ENCODE measurements at regions not wholly inside any gene's neighbourhood (a gene's known extent, or its start where the extent isn't known, plus 50 kb on each side); places are given as distances from the start of the nearest gene placed in this dataset.

DNA sequence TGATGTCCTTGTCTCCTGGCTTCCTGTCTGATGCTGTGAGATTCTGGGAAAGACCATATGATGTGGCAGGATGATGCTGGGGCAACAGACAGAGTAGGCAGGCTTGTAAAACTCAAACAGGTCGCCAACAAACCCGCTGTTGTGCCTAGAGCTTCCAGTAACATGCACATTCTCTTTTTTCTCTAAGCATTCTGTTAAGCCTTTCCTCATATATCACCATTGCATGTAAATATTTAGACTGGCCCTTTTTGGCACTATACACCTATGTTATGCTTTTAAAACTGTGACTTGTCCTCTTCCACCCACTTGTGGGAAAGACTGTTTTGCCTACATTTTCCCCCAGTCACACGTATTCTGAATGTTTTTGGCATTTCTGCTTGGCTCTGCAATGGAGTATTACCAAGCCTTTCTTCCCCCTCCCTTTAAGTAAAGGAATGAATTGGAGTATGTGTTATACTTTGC is 250.4 kb upstream of the TANK start:
- Histone ChIP-seq H3K4me2 (replicated peaks; ENCODE audit: extremely low read depth, low read length, poor library complexity, severe bottlenecking) (no peak overlapping the region), H3K79me2 (ENCODE audit: insufficient read depth, low read length) (no peaks in the 10 kb centered on the region), H3K4me3 (replicated peaks in 1 of 3; ENCODE audit: low read depth in 2 of 3, low read length in 3 of 3) (no peak overlapping the region), H2AFZ (ENCODE audit: insufficient read depth, low read depth, low read length, poor library complexity, severe bottlenecking) (no peak overlapping the region), H3K36me3 (replicated peaks in 1 of 2; ENCODE audit: control insufficient read depth in 1 of 2, insufficient read depth in 2 of 2, low read length in 2 of 2) (no peaks in the 10 kb centered on the region), H4K20me1 (ENCODE audit: insufficient read depth, low read length) (no peaks in the 10 kb centered on the region), H3K27ac (ENCODE audit: low read depth in 1 of 2, low read length in 2 of 2) (no peak overlapping the region), H3K4me1 (ENCODE audit: control insufficient read depth in 1 of 2, insufficient read depth in 2 of 2, low read length in 2 of 2) (no peaks in the 10 kb centered on the region), H3K9ac (ENCODE audit: insufficient read depth, low read length, poor library complexity, severe bottlenecking) (no peak overlapping the region), H3K27me3 (ENCODE audit: control insufficient read depth in 2 of 2, insufficient read depth in 2 of 2, low read length in 2 of 2) (no peaks in the 10 kb centered on the region), H3K9me3 (replicated peaks in 1 of 2; ENCODE audit: control insufficient read depth in 1 of 2, insufficient read depth in 1 of 2, low read length in 2 of 2) (no peaks in the 10 kb centered on the region)
- intact Hi-C loops (cut with micrococcal nuclease) = no loop called here
- TF ChIP-seq, protein P1, sequence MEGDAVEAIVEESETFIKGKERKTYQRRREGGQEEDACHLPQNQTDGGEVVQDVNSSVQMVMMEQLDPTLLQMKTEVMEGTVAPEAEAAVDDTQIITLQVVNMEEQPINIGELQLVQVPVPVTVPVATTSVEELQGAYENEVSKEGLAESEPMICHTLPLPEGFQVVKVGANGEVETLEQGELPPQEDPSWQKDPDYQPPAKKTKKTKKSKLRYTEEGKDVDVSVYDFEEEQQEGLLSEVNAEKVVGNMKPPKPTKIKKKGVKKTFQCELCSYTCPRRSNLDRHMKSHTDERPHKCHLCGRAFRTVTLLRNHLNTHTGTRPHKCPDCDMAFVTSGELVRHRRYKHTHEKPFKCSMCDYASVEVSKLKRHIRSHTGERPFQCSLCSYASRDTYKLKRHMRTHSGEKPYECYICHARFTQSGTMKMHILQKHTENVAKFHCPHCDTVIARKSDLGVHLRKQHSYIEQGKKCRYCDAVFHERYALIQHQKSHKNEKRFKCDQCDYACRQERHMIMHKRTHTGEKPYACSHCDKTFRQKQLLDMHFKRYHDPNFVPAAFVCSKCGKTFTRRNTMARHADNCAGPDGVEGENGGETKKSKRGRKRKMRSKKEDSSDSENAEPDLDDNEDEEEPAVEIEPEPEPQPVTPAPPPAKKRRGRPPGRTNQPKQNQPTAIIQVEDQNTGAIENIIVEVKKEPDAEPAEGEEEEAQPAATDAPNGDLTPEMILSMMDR (IDR thresholded peaks at IDR 0.05) = no peak
- no peak overlapping the region for H3K4me3 Mint-ChIP-seq
- no CpG with 5 or more reads among the region's 3 CpGs for WGBS (ENCODE audit: insufficient coverage)
- no peaks in the 10 kb centered on the region for H3K36me3 Mint-ChIP-seq
- H3K4me1 Mint-ChIP-seq = no peaks in the 10 kb centered on the region
- peaks cover 0 to 7% (median 0%) of the 10 kb centered on the region in 3 donors for H3K27me3 Mint-ChIP-seq (ENCODE audit: low read depth in 3 of 3)
- peaks cover 0 to 4% (median 0%) of the 10 kb centered on the region in 7 donors for H3K9me3 Mint-ChIP-seq
- H3K27ac Mint-ChIP-seq = no peak overlapping the region
- DNase-seq = no peak

DNA sequence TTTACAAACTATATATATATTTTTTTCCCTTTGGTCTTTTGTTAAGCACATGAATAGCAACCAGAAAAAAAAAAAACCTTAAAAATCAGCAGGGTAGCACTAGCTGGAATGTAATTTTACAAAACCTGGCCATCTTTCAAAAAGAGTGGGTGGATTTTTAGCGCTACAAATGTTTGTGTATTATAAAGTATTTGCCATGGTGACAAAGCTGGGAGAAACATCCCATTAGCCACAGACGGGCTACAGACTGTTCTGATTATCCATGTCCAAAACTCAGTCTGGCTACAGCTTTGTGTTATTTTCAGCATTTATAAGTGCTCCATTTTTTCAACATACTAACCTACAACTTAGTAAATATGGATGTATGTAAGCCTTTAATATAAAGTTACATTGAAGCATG is 249.5 kb upstream of the TANK start:
- no peak for DNase-seq
- TF ChIP-seq, protein P1 (IDR thresholded peaks at IDR 0.05) = no peak
- H3K27ac Mint-ChIP-seq = no peak overlapping the region
- peaks cover 0 to 4% (median 0%) of the 10 kb centered on the region in 7 donors for H3K9me3 Mint-ChIP-seq
- peaks cover 0 to 7% (median 0%) of the 10 kb centered on the region in 3 donors for H3K27me3 Mint-ChIP-seq (ENCODE audit: low read depth in 3 of 3)
- Histone ChIP-seq H2AFZ (ENCODE audit: insufficient read depth, low read depth, low read length, poor library complexity, severe bottlenecking) (no peak overlapping the region), H3K79me2 (ENCODE audit: insufficient read depth, low read length) (no peaks in the 10 kb centered on the region), H3K9me3 (replicated peaks in 1 of 2; ENCODE audit: control insufficient read depth in 1 of 2, insufficient read depth in 1 of 2, low read length in 2 of 2) (no peaks in the 10 kb centered on the region), H3K4me1 (ENCODE audit: control insufficient read depth in 1 of 2, insufficient read depth in 2 of 2, low read length in 2 of 2) (no peaks in the 10 kb centered on the region), H4K20me1 (ENCODE audit: insufficient read depth, low read length) (no peaks in the 10 kb centered on the region), H3K36me3 (replicated peaks in 1 of 2; ENCODE audit: control insufficient read depth in 1 of 2, insufficient read depth in 2 of 2, low read length in 2 of 2) (no peaks in the 10 kb centered on the region), H3K27me3 (ENCODE audit: control insufficient read depth in 2 of 2, insufficient read depth in 2 of 2, low read length in 2 of 2) (no peaks in the 10 kb centered on the region), H3K9ac (ENCODE audit: insufficient read depth, low read length, poor library complexity, severe bottlenecking) (no peak overlapping the region), H3K4me2 (replicated peaks; ENCODE audit: extremely low read depth, low read length, poor library complexity, severe bottlenecking) (no peak overlapping the region), H3K4me3 (replicated peaks in 1 of 3; ENCODE audit: low read depth in 2 of 3, low read length in 3 of 3) (no peak overlapping the region), H3K27ac (ENCODE audit: low read depth in 1 of 2, low read length in 2 of 2) (no peak overlapping the region)
- H3K4me1 Mint-ChIP-seq = no peaks in the 10 kb centered on the region
- no peak overlapping the region for H3K4me3 Mint-ChIP-seq
- no CpG with 5 or more reads among the region's 2 CpGs for WGBS (ENCODE audit: insufficient coverage)
- no peaks in the 10 kb centered on the region for H3K36me3 Mint-ChIP-seq
- intact Hi-C loops (cut with micrococcal nuclease) = no loop called here

Measured in CD14-positive monocyte (primary cell).